GM18867 (cell line): ENCODE measurements at regions not wholly inside any gene's neighbourhood (a gene's known extent, or its start where the extent isn't known, plus 50 kb on each side); places are given as distances from the start of the nearest gene placed in this dataset.
"Not testable (repeated sequence)": the region's sequence is repeated elsewhere in the genome, so short reads cannot be mapped to it uniquely, and the experiment has no call there.

ENCODE experiments used
- ATAC-seq: cut with Tn5 transposase; IDR thresholded peaks from one replicate; pipeline ENCODE4 v1.9.1; 2021; ENCODE audit warnings: mild to moderate bottlenecking, moderate library complexity; ENCODE audit not compliant: unreplicated experiment

GRCh38 chr22:46026899-46027210, 49.9 kb upstream of the WNT7B start:
- no peak for ATAC-seq

GRCh38 chr22:46027211-46028105, 50.5 kb upstream of the WNT7B start:
- ATAC-seq = no peak

DNA sequence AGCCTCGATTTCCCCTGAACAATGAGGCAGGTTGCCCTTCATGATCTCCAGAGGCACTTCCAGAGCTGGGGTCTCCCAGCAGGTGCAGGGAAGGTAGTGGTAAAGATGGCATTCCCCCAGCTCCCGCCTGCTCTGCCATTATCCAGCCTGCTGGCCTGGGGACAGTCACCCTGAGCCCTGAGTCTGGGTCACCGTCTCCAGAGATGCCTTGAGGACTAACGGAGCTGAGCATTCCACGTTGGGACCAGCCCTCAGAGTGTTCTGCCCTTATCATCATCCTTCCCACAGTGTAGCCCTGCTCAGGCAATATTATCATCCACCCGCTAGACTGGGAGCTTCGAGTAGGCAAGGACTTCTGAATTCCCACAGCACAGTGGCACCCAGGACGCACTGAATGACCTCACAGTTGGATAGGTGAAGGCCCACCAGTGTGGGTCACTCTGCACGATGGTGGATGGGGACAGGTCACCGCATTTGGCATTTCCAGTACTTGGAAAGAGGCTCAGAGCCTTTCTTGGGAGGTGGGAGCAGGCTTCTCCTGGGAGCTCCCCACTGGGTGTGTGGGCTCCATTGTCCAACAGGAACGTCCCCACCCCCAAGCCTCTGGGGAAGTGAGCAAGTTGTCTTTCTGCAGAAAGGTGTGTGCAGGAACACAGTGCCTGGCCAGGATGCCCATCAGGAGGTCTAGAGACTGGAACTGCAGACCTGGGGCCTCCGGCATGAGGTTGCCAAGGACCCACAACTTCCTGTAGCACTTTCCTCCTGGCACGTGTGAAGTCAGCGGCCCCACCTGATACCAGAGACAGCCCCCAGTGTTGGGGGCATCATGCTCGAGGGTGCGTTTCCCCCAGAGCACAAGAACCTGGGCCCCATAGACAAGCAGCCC, 51.4 kb upstream of the WNT7B start:
- ATAC-seq = no peak

DNA sequence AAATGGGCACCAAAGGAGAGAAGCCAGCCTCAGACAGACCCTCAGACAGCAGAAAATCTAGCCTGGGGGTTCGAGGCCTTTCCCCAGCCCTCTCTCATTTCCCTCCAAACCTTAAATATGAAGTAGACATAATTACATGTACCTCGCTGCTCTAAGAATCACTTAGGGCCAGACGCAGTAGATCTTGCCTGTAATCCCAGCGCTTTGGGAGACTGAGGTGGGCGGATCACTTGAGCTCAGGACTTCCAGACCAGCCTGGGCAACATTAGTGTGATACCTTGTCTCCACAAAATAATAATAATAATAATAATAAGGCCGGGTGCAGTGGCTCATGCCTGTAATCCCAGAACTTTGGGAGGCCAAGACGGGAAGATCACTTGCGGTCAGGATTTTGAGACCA, 52.1 kb upstream of the WNT7B start:
- ATAC-seq = no peak

GRCh38 chr22:46029574-46030200, 52.7 kb upstream of the WNT7B start:
- ATAC-seq = no peak

DNA sequence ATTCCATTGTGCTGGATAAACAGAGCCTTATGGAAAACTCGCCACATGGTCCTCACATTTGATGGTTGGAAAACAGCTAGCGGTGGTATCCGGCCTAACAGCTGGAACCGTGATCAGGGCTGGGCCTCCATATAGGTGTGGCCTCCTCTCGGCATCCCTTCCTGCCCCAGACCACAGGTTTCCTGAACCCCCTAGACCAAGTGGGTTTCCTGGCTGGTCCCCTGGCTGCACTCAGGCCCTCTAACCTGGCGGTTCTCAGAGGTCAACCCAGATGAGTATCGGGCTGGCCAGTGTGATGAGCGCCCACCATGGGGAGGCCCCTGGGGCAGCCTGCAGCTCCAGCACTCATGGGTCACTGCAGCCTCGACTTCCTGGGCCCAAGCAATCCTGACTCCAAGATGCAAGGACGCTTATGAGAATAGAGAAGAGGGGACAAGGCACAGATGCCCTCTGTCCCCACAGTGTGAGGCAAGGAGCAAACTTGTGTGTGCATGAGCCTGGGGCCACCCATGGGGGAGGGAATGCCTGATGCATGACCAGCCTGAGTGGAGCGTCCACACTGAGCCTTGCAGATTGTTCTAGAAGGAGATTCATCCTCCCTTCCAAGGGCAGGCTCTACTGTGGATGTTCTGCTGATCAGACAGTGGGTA, 53.4 kb upstream of the WNT7B start:
- ATAC-seq = no peak

GRCh38 chr22:46031066-46031465, 54.1 kb upstream of the WNT7B start:
- no peak for ATAC-seq

GRCh38 chr22:46031557-46031956, 54.6 kb upstream of the WNT7B start:
- no peak for ATAC-seq

GRCh38 chr22:46031965-46032851, 55.2 kb upstream of the WNT7B start:
- ATAC-seq = no peak

GRCh38 chr22:46033256-46034200, 56.6 kb upstream of the WNT7B start:
- ATAC-seq = no peak

- not testable (repeated sequence) for ATAC-seq
Observed at GRCh38 chr22:46034480-46034879, 57.5 kb upstream of the WNT7B start.

DNA sequence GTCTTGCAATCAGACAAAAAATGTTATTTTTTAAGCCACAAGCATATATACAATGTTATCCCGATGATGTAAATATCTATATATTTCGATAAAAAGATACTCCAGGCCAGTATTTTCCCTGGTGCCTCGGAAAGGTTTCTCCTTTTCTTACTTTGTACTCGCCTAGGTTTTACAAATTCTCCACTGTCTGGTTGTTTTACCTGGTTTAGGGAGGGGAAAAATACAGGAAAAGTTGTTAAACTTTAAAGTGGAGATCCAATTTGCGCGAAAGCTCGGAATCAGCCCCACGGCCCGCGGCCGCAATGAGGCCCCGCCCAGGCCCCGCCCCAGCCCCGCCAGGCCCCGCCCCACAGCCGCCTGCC, 58.4 kb upstream of the WNT7B start:
- no peak for ATAC-seq

DNA sequence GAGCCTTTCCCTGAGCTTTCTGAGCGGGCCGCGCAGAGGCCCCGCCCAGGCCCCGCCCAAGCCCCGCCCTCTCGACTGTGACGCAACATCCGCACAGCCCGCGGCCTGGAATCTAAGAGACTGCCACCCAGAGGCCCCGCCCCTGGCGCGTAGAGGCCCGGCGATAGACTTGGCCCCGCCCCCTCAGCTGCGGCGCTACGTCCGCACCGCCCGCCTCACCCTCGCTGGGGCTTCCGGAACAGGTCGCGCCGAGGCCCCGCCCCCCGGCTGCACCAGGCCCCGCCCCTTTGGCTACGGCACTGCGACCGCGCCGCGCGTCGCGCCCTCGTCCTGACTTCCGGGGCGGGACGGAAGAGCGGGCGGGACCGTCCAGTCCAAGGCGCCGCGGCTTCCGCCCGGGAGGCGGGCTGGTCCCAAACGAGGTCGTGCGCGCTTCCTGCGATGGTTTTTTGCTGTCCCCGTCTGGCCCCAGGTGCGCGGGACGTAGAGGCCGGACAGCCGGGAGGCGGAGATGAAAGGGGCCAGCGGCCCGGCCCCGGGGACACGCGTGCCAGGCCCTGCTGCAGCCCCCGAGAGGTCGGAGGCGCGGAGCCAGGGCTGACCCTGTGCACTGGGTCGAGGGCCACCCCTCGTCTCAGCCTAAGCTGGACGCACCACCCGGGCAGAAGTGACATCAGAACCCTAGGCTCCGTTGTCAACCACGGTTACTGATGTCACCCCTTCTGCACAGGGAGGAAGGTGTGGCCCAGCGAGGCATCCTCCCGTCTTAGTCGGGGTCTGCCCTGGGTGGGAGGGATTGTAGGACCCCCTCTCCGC, 59.0 kb upstream of the WNT7B start:
- ATAC-seq = peak; percentile 88

DNA sequence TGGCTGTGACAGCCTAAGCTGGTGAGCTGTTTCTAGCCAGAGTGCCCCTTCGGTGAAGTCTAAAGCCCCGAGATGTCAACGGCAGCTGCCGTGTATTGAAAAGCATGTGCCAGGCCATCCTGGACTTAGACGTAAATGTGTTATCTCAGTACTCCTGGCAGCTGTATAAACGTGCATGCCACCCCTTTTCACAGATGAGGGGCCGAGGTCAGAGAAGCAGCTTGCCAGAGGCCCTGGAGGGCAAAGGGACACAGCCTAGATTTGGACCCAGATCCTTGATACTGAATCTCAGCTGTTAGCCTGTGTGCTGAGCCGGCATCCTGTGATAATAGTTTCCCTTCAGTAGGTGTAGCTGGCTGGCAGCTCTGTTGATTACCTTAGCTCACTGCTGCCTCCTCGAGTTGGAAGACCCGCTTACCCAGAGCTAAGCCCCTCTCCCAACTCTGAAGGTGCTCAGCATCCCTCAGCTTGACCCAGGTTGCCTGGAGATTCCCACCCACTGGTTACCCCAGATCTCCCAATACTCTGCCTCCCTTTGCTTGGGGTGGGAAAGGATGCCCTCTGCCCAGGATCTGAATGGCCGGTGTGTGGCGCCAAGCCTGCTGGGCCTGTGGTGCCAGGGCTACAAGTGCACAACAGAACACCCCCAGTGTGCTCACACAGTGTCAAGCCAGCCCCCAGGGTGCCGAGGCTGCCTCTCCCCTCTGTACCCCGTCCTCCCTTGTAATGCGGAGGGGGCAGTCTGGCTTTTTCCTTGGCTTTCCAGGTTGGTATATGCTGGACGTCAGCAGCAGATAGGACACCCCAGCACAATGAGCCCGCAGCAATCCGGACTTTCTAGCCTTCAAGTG, 59.8 kb upstream of the WNT7B start:
- peak; percentile 5 for ATAC-seq

DNA sequence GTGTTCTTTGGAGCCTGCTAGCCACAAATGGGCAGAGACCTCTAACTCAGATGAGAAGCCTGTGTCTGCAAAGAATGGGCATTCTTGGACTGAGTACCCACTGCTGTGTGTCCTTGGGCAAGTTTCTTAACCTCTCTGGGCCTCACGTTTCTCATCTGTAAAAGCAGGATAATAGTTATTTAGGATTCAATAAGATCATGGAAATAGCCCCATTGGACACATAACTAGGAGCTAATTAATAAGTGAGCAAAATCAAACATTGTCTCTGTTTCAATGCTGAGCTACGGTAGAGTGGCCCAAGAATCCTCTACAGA, 61.2 kb upstream of the WNT7B start:
- no peak for ATAC-seq

DNA sequence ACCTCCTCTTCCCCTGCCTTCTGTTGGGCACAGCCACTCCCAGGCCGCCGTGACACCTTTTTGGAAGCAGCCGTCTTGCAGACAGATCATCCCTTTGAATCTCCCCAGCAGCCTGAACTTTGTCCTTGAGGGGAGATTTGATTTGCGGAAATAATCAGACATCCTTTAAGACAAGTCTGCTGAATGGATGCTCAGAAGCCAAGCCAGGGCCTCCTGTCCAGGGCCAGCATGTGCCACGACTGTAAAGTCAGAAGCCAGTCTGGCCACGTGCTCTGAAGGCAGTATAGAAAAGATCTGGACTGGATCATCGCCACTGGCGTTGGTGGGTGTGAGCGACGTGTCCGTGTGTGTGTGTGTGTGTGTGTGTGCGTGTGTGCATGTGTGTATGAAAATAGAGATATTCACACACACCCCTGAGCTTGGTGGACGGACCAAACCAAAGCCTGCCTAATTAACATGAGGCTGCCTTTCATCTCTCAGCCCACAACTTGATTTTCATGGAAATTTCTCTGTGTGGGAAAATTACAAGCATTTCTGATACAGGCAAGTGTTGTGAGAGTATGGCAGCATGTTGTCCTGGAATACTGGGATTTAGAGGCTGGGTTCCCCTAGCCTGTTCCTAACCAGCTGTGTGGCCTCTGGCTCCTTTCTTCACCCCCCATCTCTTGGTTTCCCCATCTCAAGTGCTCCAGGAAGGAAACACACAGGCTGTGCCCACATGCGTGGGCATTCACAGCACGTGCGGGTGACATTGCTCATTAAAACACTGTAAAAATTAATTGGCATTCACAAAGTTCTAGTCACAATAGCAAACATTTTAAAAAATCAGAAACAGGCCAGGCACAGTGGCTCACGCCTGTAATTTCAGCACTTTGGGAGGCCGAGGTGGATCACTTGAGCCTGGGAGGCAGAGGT, 61.8 kb upstream of the WNT7B start:
- no peak for ATAC-seq
